GM21737 (cell line): ENCODE measurements at regions not wholly inside any gene's neighbourhood (a gene's known extent, or its start where the extent isn't known, plus 50 kb on each side); places are given as distances from the start of the nearest gene placed in this dataset.

Experiments
- ATAC-seq: cut with Tn5 transposase; IDR thresholded peaks from one replicate; pipeline ENCODE4 v1.9.1; 2021; ENCODE audit warnings: mild to moderate bottlenecking, moderate library complexity; ENCODE audit not compliant: unreplicated experiment

GRCh38 chr4:140809676-140810075, 53.5 kb upstream of the TBC1D9 start:
- ATAC-seq, result no peak

- no peak for ATAC-seq
These were observed 52.1 kb upstream of the TBC1D9 start for GRCh38 chr4:140808256-140808655.

- ATAC-seq, result peak; percentile 71
These were observed 51.5 kb upstream of the TBC1D9 start for GRCh38 chr4:140807491-140808252.

GRCh38 chr4:140806163-140806562, 50.0 kb upstream of the TBC1D9 start:
- peak; percentile 74 for ATAC-seq
